ENCODE measurements at regions not wholly inside any gene's neighbourhood (a gene's known extent, or its start where the extent isn't known, plus 50 kb on each side); places are given as distances from the start of the nearest gene placed in this dataset.

GRCh38 chr5:14056039-14056438, 87.1 kb upstream of the TRIO start:
- TF ChIP-seq CTCF (conservative IDR thresholded peaks at IDR 0.05 in 1 of 2, IDR thresholded peaks at IDR 0.05 in 1 of 2; ENCODE audit: extremely low read depth in 1 of 2, insufficient read depth in 1 of 2, low read depth in 1 of 2, low read length in 2 of 2): no peak
- TF ChIP-seq EZH2 (IDR thresholded peaks at IDR 0.05; ENCODE audit: borderline replicate concordance, low read length): no peak
